Adrenal gland (tissue), 5 donors: ENCODE measurements at regions not wholly inside any gene's neighbourhood (a gene's known extent, or its start where the extent isn't known, plus 50 kb on each side); places are given as distances from the start of the nearest gene placed in this dataset.
"Not testable (repeated sequence)": the region's sequence is repeated elsewhere in the genome, so short reads cannot be mapped to it uniquely, and the experiment has no call there.

Experiments used
- CTCF ChIP-seq, 6 experiments: fragments of 450-650 bp in 4 of 6; fragments of 200-600 bp in 2 of 6; sonication (generic) in 1 of 6; IDR thresholded peaks; 1 replicate in 5 of 6; 2 replicates in 1 of 6; pipeline versions ENCODE4 v1.5.1 to v1.8.0; 2016 to 2021; ENCODE audit warnings: antibody characterized with exemption in 6 of 6, mild to moderate bottlenecking in 2 of 6, moderate library complexity in 1 of 6
- POLR2A ChIP-seq, 2 donors: fragments of 450-650 bp; IDR thresholded peaks; one replicate each; pipeline ENCODE4 v1.6.1; 2017; ENCODE audit warnings: antibody characterized with exemption in 2 of 2, mild to moderate bottlenecking in 2 of 2, moderate library complexity in 1 of 2
- donor health status: DM: no; HTN: no; CAD: no.

GRCh38 chr1:148403085-148403456, 80.0 kb downstream of the PPIAL4G start:
- TF ChIP-seq CTCF, POLR2A (IDR thresholded peaks at IDR 0.05): not testable (repeated sequence)
